CD4-positive, alpha-beta T cell treated with Interferon gamma for 1 hour (primary cell): ENCODE measurements at regions not wholly inside any gene's neighbourhood (a gene's known extent, or its start where the extent isn't known, plus 50 kb on each side); places are given as distances from the start of the nearest gene placed in this dataset.

Experiments used
- DNase-seq: peaks from one replicate; pipeline ENCODE4 v3.0.0-alpha.2; 2020

- DNase-seq = peak; percentile 1
These were observed 145.2 kb upstream of the ETS2 start for GRCh38 chr21:38660333-38661196.

- DNase-seq = no peak
These were observed 144.4 kb upstream of the ETS2 start for GRCh38 chr21:38661197-38661871.

GRCh38 chr21:38661889-38662568, 143.7 kb upstream of the ETS2 start:
- no peak for DNase-seq

- DNase-seq = no peak
These were observed 142.4 kb upstream of the ETS2 start for GRCh38 chr21:38663282-38663681.

DNA sequence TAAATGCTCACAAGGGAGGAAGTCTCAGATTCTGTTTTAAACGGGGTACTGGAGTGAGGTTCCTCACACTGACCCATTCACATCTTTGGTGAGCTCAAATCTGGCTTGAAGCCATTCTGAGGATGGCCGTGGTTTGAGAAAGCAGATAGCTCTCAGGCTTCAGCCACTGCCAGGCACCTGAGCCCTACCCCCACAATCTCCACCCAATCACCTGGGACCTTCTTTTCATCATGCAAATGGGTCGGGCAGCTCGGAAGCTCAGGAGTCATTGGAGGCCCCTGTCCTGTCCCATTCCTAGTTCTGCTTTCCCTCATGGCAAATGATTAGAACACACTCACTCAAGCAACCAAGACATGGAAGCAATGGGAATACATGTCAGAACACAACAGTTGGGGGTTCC, 141.4 kb upstream of the ETS2 start:
- no peak for DNase-seq

DNA sequence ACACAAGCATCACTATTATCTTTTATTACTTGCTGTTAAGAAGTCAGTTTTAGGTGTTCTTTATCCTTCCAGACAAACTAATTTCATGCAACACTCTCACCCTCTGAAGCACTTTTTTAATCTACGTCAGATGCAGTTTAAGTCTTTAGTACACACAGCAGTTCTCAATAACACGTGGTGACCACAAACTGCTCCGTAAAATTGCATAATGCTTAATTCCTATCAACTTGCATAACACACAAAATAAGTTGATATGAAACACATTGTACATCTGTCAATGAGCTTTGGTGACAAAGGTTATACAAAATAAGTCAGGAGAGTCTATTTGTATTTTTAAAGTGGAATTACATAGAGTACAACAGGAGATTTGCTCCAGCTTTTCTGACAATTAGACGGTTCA, 140.9 kb upstream of the ETS2 start:
- no peak for DNase-seq

GRCh38 chr21:38667291-38667870, 138.3 kb upstream of the ETS2 start:
- DNase-seq = peak; percentile 4

DNA sequence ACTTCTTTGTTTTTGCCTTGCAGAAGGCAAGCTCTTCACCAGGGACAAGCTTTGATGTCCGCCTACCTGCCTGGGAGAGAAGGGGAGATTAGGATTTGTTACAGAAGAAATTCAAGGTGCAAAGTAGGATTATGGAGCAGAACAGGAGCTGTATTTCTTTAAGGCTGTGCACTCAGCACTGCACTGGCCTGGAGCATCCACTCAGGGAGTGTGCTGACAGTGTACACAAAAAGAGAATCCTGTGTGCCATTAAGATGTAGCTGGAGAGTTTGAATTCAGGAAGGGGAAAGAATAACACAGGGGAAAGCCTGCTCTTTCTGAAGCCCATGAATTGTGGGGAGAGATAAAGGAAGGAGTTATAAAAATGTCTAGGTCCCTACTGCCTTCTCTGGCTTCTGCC, 137.7 kb upstream of the ETS2 start:
- no peak for DNase-seq

DNA sequence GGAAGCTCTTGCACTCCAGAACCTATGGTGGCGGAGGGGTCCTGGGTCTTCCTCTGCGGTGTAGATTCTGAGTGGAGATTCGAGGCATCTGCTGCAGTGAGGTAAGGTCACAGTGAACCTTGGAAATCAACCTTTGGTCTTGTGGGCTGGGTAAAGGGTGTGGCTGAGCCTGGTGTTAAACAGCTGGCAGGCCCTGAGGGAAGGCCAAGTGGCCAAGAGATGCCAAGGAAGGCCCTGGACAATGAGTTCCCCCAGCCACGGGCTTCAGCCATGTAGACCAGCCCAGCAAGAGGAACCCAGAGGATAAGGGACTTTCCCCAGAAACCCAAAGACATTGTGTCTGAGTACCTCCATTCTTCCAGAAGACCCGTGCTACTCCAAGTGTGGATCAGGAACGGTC, 137.2 kb upstream of the ETS2 start:
- DNase-seq = no peak

DNA sequence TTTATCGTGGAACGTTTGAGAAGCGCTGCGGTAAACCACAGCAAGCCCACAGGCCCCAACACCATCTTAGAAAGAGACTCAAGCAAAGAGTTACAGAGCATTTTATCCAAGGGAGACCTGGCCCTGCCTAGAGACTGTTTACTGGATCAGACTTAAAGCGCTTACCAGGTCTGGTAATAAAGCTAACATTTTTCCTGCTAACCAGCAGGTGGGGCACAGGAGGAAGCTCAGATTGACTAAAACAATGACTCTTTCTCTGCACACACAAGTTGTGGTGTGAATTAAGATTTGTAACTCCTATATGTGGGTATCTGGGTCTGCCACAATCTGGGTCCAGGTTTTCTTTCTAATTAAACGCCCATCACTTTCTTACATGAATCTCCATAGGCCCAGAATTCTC, 136.5 kb upstream of the ETS2 start:
- DNase-seq = no peak

- DNase-seq = no peak
These were observed 134.9 kb upstream of the ETS2 start for GRCh38 chr21:38670861-38671260.

GRCh38 chr21:38671773-38672172, 134.0 kb upstream of the ETS2 start:
- no peak for DNase-seq

GRCh38 chr21:38675182-38675824, 130.4 kb upstream of the ETS2 start:
- DNase-seq = no peak

- DNase-seq = no peak
These were observed 126.9 kb upstream of the ETS2 start for GRCh38 chr21:38678827-38679226.

- DNase-seq = no peak
These were observed 126.2 kb upstream of the ETS2 start for GRCh38 chr21:38679534-38679933.

DNA sequence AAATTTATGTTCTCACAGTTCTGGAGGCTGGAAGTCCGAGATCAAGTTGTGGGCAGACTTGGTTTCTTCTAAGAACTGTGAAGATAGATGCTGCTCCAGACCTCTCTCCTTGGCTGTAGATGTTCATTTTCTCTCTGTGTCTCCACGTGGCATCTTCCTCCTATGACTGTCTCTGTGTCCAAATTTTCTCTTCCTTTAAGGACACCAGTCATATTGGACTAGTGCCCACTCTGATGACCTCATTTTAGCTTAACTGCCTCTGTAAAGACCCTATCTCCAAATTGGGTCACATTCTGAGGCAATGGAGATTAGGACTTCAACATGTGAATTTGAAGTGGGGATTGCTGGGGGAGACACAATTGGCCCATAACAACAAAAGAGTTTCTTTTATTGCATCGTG, 125.3 kb upstream of the ETS2 start:
- no peak for DNase-seq

GRCh38 chr21:38683222-38683621, 122.5 kb upstream of the ETS2 start:
- DNase-seq = no peak

GRCh38 chr21:38688068-38688467, 117.7 kb upstream of the ETS2 start:
- DNase-seq = no peak

DNA sequence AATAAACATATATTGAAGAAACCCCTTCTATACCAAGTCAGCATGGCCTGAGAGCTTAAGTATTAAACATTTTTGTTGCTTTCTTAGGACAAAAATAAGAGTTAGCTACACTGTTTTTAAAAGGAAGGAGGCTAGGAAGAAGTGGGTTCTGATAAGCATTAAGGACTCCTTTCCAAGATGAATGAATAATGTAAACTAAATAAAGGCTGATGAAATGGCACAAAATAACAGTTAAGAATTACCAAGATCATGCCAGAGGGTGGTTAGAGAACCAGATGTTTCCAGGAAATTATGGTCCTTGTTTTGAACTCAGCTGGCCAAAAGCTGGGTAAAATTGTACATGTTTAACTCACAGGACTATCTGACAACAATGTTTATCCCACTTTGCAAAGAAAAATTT, 114.1 kb upstream of the ETS2 start:
- DNase-seq = no peak

- no peak for DNase-seq
These were observed 109.2 kb upstream of the ETS2 start for GRCh38 chr21:38696579-38696978.

GRCh38 chr21:38699048-38699447, 106.7 kb upstream of the ETS2 start:
- DNase-seq = no peak

- no peak for DNase-seq
These were observed 103.5 kb upstream of the ETS2 start for GRCh38 chr21:38702196-38702595.

- no peak for DNase-seq
These were observed 95.9 kb upstream of the ETS2 start for GRCh38 chr21:38709876-38710275.
